SH-SY5Y (cell line): ENCODE measurements at regions not wholly inside any gene's neighbourhood (a gene's known extent, or its start where the extent isn't known, plus 50 kb on each side); places are given as distances from the start of the nearest gene placed in this dataset.

ENCODE experiments used
- GATA2 ChIP-seq: IDR thresholded peaks from 2 replicates; pipeline ENCODE4 v1.6.1; 2011; ENCODE audit warnings: mild to moderate bottlenecking, low read depth, low read length
- GATA3 ChIP-seq: IDR thresholded peaks from 2 replicates; pipeline ENCODE4 v1.6.1; 2011; ENCODE audit warnings: low read depth, mild to moderate bottlenecking, low read length, moderate library complexity

DNA sequence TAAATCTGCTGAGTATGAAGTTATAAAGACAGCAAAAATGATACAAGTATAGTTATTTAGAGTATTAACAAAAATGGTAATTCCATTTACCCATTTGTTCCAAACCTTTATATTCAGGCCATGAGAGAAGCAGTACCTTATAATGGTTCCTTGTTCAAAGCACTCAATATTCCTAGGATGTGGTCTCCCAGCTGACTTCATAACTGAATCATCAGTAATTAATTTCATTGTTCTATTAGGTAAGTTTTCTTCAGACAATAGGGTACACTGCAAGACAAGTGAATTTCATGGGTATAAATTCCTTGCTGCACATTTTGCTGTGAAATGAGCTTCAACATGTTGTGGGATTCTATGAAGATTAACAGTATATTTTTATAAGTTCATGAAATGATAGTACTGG lies 550.8 kb upstream of the ZEB2 start:
- no peak for TF ChIP-seq GATA3
- no peak for TF ChIP-seq GATA2
